ENCODE measurements at regions not wholly inside any gene's neighbourhood (a gene's known extent, or its start where the extent isn't known, plus 50 kb on each side); places are given as distances from the start of the nearest gene placed in this dataset.
"Not testable (repeated sequence)": the region's sequence is repeated elsewhere in the genome, so short reads cannot be mapped to it uniquely, and the experiment has no call there.

DNA sequence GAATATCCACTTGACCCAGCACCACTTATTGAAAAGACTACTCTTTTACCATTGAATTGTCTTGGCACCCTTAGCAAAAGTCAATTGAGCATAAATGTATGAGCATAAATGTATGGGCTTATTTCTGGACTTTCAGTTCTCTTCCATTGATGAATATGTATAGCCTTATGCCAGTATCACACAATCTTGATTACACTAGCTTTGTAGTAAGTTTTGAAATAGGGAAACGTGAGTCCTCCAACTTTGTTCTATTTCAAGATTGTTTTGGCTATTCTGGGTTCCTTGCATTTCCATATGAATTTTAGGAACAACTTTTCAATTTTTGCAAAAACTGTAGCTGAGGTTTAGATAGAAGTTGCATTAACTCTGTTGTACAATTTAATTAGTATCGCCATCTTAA, 601.0 kb downstream of the TLE1 start:
- DNase-seq (ENCODE audit: insufficient read length, low spot score) = no peak
- no peak for FAIRE-seq

DNA sequence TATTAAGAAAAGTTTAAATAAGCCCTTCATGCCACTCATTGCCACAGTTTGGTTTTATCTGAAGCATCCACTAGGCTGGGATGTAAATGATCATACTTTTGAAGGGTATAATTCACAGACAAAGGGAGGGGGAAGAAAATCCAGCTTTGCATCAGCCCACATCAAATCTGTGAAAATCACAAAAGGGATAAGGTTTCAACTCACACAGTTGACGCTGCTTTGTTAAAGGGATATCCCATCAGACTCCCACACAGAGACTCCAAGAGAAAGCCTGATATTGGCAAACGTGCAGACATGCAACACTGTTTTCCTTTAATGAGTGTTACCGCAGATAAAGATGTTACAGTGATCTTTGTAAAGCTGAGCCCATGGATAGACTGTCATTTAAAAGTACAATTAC, 602.9 kb downstream of the TLE1 start:
- DNase-seq (ENCODE audit: insufficient read length, low spot score) (no peak), FAIRE-seq (no peak)

DNA sequence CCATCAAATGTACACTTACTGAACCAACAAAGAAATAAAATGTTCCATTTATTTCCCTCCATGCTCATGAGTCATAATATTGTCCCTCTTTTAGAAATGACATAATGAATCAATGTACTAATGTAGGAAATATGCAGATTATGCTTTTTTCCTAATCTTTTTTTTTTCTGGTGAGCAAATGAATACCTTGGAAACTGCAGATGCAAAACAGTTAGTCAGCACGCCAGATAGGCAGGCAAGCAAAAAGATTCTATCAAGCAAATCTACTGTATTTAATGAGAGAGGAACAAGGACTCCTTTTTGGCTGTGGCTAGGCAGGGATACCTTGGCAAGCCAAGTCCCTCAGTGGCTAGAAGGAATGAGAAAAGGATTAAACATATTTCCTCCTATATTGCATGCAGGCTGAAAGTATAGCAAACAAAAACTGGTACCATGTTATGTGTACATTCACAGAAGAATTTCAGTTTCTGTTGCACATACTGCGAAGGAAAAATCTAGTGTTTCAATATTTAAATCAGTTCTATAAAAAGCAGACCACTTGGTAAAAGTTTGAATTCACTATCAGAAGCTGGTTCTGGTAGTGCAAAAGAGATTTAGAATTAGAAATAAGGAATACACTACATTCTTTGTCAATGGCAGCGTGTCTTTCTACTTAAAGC, 605.4 kb downstream of the TLE1 start:
- FAIRE-seq (no peak), DNase-seq (ENCODE audit: insufficient read length, low spot score) (no peak)

DNA sequence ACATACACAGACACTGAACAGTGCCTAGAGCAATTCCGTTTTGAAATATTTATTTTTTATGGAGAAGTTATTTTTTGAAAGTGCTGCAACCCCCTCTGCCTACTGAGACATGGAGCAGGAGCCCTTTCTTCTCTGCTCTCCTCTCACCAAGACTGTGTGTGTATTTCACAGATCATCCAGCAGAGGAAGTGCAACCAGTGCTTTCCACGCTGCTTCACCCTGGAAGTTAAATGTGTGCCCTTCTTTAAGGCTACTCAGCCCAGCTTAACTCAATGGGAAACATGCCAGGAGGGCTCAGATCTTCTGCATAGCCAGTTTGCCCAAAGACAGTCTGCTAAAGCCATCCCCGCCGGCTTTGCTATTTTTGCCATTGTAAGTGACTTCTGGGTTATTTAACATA, 606.3 kb downstream of the TLE1 start:
- DNase-seq (ENCODE audit: insufficient read length, low spot score) = no peak
- FAIRE-seq = no peak

DNA sequence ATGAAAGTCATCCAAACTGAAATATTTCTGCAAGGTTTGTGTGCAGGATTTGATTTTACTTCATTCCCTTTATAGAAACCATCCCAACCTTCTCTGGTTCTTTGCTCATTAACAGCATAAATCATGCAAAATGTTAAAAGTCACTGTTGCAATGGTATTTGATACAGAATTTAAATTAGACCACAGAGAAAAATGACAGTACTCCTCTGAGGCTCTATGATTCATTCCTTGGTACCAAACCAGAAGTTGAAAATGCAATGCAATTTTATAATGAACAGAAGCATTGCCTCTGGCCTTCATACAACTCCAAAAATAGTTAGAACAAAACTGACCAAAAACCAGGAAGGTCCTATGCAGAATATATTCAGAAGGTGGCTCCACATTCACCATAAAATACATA, 607.1 kb downstream of the TLE1 start:
- DNase-seq (ENCODE audit: insufficient read length, low spot score) (no peak), FAIRE-seq (no peak)

DNA sequence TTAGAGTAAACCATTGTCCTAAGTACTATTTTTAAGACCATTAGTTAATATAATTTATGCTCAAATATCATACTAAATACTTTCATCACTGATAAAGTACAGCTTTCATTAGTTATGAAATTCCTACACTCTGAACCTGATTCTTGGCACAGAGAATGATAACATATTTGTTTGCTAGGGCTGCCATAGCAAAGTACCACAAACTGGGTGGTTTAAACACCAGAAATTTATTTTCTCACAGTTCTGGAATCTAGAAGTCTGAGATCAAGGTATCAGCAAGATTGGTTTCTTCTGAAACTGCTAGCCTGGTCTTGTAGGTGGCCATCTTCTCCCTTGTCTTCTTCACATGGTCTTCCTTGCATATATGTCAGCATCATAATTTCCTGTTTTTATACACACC, 608.4 kb downstream of the TLE1 start:
- DNase-seq (ENCODE audit: insufficient read length, low spot score) = no peak
- no peak for FAIRE-seq

DNA sequence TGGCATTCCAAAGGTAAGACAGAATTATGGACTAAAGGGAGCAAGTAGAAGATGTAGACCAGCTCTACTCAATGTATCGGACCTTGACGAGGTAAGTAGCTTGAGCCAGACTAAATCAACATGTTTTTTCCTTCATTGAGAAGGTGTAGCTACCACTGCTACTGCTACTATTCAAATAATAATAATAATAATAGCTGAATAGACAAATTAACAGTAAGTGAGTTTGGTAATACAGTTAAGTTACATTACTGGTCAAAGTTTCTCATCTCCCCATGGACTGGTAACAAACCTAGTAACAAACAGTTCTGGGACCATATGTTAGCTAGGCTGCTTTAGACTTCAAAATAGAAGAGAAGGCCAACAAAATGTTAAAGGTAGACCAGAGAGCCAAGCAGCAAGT, 609.2 kb downstream of the TLE1 start:
- DNase-seq (ENCODE audit: insufficient read length, low spot score) (no peak), FAIRE-seq (no peak)

DNA sequence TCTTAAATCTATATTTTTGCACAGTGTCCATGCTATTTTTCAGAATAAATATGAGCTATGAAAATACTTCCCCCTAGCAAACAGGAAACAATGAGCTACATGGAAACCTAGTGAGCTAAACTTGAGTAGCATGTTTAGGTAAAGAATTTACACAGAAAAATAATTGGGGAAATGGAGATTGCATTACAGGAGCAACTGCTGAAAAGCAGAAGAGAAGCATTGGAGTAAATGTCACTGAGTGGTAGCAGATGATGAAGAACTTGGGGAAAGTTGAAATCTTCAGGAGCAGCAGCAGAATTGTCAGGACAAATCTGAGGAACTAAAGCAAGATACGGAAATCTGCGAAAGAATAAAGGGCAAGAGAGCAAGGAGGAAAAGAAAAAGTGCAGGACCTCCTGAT, 610.3 kb downstream of the TLE1 start:
- no peak for DNase-seq (ENCODE audit: insufficient read length, low spot score)
- FAIRE-seq = no peak

DNA sequence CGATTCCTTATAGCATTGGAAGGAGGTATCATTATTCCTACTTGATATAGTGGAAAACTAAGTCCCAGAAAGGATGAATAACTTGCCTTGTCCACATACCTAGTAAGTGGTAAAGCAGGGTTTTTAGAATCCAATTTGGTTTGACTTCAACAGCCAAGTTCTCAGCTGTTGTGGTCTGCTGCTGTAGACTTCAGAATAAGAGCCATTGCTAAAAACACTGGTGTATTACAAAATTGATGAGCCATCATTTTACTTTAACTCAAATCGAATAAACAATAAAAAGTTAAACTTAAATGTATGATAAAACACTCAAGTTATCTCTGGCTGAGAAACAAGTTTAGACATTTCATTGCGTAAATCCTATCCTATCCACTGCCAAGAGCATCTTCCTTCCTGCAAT, 610.8 kb downstream of the TLE1 start:
- no peak for DNase-seq (ENCODE audit: insufficient read length, low spot score)
- no peak for FAIRE-seq

DNA sequence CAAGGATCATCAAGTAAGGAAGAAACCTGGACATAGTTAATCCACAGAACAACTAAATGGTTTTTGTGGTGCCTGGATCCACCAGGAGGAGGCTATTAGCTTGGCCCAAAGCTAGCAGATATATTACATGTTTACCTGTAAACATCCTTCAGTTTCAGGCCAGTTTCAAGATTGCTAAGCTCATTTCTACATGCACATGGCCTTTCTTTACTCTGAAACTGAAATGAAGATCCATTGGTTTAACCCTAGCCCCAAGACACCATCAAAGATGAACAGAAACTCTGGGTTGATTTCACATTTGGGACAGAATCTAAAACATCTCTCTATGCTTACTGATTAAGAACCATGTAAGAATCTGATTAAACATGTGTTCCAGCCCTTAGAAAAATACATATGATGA, 611.8 kb downstream of the TLE1 start:
- no peak for DNase-seq (ENCODE audit: insufficient read length, low spot score)
- no peak for FAIRE-seq

DNA sequence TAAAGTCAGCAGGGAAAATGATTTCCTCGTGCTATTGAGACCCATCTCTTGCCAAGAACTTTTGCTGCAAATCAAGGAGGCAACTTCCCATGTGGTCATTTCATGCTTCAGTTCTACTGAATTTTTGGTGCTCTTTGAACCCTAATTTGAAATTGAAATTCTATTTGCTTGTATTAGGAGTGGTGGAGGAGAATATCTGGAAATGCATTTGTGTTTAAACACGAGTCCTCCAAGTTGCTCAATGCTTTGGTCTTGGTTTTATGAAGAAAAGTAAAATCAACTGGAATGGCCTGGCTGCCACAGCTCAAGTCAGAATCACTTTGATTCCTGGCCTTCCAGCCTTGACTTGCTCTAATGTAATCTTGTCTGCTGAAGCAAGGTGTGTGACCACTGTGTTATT, 613.2 kb downstream of the TLE1 start:
- DNase-seq (ENCODE audit: insufficient read length, low spot score) (no peak), FAIRE-seq (no peak)

DNA sequence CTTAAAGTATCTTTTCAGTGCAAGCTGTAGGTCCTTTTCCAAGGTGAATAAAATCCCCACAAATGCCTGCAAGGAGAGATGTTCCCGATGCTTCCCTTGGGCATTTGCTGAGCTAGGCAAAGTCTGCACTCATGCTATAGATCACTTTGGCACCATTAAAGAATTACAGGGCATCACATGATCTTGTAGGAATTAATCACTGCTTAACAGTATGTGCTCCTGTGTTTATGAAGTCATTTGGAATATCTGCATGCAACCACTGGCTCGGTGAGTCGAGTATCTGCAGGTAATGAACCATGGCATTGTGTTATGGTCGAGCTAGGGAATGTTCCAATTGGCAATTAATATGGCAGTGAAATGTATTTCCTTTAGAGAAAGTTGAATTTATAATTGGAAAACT, 615.1 kb downstream of the TLE1 start:
- FAIRE-seq = no peak
- DNase-seq (ENCODE audit: insufficient read length, low spot score) = no peak

DNA sequence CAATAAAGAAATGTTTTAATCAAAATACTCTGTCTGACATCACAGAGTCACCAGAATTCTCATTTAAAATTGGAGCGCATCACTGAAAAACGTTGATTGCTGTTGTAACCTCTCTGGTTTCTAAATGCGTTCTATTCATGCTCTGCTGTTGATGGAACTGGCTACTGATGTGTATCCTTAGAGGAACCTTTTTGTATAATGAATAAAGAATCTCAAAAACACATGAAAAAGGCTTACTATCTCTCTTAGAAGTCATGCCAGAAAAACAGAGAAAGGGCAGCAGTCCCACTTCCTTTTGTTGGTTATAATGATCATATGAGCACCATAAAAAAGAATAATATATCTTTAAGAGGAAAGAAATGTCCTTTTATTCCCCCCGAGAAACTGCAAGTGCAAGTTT, 615.5 kb downstream of the TLE1 start:
- no peak for FAIRE-seq

DNA sequence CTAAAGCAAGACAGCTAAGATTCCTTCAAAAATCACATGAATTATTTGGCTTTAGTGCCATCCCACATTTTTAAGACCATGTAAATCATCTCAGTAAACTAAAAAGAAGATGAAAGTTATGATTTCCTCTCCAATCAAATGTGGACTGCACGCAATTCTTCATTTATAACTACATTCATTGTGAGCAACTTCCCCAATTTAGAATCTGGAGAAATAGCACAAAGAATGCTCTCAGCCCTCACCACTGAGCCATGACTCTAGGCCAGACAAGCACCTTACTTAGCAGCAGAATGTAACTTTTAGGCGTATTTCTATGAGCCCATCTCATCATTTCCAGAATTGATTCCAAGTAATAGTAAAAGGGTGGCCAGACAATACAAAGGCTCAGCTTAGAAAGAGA, 616.6 kb downstream of the TLE1 start:
- no peak for DNase-seq (ENCODE audit: insufficient read length, low spot score)
- FAIRE-seq = no peak

More for the DNA sequence above, 615.5 kb downstream of the TLE1 start:
- DNase-seq (ENCODE audit: insufficient read length, low spot score) = no peak

DNA sequence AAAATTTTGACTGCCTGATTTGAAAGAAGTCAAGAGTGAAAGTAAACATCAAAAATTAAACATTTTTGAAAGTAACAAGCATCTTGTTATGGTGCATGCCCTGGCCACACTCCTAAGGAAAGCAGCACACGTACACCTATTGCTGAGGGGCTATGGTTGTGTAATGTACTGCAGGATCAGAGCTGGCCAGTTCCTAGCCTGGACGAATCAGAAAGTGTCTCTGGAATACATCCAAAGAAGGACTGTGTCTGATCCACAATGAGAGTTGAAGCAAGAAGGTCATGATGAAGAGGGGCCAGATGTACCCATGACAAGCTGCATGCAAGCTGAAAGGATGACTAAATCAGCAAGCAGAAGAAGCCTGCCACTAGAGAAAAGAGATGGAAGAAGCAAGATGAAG, 618.2 kb downstream of the TLE1 start:
- FAIRE-seq = no peak
- DNase-seq (ENCODE audit: insufficient read length, low spot score) = no peak

DNA sequence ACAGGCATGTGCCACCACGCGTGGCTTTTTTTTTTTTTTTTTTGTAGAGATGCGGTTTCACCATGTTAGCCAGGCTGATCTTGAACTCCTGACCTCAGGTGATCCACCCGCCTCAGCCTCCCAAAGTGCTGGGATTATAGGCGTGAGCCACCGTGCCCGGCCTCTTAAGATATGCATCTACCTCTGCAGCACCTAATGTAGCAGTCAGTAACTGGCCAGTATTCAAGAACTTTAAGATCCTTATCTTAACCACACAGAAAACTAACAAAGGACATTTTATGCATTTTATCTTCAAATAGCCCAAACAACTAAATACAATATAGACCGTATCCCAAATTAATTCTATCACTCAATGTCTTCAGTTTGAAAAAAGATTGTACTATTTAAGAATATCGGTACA, 618.7 kb downstream of the TLE1 start:
- FAIRE-seq (no peak), DNase-seq (ENCODE audit: insufficient read length, low spot score) (no peak)

DNA sequence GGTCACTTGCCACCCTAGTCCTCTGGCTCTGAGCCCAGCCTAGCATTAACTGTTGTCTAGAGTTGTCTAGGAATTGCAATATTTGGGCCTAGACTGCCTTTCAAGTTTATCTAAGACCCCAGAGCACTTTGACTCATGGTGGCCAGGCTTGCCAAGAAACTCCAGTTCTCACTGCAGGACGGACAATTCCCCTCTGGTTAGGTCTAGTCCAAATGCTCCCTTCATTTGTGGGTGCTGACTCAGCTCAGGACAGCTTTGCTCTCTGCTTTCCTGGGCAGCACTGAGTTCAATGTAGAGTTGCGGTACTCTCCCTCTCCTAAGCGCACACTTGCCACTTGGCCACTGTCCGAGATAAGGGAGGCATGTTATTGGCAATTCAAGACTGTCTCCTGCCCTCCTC, 619.4 kb downstream of the TLE1 start:
- FAIRE-seq (no peak), DNase-seq (ENCODE audit: insufficient read length, low spot score) (no peak)

DNA sequence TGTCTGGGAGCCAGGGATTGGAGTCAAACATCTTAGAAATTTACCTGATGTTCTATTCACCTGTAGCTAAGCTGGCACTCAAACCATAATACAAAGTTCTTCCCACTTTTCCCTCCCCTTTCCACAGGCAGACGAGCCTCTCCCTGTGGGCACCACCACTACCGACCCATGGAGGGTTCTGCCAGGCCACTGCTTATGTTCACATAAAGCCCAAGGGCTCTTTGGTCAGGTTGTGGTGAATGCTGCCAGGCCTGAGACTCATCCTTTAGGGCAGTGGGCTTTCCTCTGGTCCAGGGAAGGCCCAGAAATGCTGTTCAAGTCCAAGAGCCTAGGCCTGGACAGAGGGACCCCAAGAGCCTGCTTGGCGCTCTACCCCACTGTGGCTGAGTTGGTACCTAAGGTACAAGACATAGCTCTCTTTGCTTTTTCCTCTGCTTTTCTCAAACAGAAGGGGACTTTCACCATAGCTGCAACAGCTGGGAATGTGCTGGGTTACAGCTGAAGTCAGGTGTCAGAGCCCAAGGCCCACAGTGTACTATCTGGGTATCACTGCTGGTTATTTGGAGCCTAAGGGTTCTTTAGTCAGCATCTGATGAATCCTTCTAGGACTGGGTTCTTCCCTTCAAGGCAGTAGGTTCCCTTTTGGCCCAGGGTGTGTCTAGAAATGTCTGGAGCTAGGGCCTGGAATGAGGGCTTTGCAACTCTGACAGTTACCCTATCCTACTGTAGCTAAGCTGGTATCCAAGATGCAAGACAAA, 620.1 kb downstream of the TLE1 start:
- FAIRE-seq (no peak), DNase-seq (ENCODE audit: insufficient read length, low spot score) (no peak)

DNA sequence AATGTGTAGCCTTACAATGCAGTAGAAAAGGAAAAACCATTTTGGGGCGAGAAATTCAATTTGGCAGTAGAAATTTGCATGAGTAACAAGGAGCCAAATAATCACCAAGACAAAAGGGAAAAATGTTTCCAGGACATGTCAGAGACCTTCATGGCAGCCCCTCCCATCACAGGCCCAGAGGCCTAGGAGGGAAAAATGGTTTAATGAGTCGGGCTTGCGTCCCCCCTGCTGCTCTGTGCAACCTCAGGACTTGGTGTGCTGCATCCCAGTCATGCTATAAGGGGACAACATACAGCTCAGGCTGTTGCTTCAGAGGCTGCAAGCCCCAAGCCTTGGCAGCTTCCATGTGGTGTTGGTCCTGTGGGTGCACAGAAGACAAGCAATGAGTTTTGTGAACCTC, 626.4 kb downstream of the TLE1 start:
- not testable (repeated sequence) for FAIRE-seq; DNase-seq (ENCODE audit: insufficient read length, low spot score)

DNA sequence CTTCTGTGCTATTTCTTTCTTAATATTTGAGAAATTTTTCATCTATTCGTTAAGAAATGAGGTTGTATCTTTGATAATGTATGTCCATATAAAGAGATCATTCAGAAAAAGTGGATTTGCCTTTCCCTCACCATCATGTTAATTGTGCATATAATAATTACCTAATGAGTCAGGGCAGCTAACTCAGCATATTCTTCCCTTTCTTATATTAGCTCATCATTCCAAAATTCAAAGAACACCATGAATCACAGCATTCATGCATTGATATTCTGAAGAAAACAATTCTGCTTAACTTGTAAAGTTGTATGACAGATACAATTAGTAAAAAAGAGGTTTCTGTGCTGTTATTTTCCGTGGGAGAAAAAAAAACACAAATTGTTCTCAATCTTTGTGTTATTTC, 630.6 kb downstream of the TLE1 start:
- FAIRE-seq (no peak), DNase-seq (ENCODE audit: insufficient read length, low spot score) (no peak)

DNA sequence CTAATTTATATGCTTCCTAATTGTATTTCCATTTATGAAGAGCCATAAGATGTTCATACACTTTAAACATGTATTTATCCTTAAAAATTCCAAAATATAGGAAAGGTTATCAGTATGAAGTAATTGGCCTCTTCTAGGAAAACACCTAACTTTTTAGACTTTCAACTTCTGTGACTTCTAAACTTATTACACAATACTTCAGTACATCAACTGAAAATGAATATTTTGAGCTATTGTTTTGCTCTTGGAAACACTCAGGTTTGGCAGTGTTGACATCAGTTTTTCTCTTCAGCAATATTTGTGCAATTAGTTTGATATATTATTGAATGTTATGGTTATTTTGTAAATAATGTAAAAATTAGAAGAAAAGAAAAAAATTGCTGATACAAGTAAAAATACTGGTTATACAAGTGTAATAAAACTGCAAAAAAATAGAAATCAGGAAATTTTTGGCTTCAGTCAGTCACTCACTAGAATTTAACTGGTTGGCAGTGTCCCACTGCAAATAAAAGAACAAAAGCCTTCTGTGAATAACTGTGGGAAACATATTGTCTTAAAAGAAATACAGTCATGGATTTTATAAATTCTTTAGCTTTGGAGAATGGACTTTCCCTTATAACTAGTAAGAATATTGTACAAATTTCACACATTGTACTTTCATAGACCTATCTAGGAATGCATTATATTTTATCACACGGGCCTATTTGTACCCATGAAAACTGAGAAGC, 635.9 kb downstream of the TLE1 start:
- FAIRE-seq (no peak), DNase-seq (ENCODE audit: insufficient read length, low spot score) (no peak)

DNA sequence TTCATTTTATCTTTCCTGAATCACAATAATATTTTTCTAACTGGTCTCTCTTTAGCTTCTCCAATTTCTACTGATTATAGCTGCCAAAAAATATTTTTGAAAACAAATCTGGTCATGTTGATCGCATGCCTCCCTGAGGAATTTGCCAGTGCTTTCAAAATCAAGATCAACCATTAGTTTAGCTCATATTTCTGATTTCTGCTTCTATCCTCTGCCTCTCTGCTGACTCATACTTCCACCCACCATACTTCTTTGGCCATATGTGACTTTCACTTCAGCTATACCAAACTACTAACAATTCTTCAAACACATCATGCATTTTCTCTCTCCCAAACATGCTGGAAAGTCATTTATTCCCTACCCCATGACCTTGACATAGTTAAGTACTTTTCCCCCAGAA, 636.5 kb downstream of the TLE1 start:
- DNase-seq (ENCODE audit: insufficient read length, low spot score) (no peak), FAIRE-seq (no peak)
